Loucy (cell line): ENCODE measurements at regions not wholly inside any gene's neighbourhood (a gene's known extent, or its start where the extent isn't known, plus 50 kb on each side); places are given as distances from the start of the nearest gene placed in this dataset.

ENCODE experiments used
- H2AFZ ChIP-seq: fragments of 200-600 bp; sonication (generic); 2 replicates; pipeline ENCODE4 v1.6.0; 2016; ENCODE audit warnings: antibody characterized with exemption, mild to moderate bottlenecking, low read length, moderate library complexity
- H3F3A ChIP-seq: fragments of 200-600 bp; 2 replicates; pipeline ENCODE4 v1.6.0; 2016; ENCODE audit warnings: antibody characterized with exemption, low read depth, mild to moderate bottlenecking
- H3K27me3 ChIP-seq: fragments of 200-600 bp; sonication (generic); 2 replicates; pipeline ENCODE4 v1.6.1; 2014; ENCODE audit warnings: low read length, mild to moderate bottlenecking; ENCODE audit not compliant: insufficient read depth, poor library complexity, severe bottlenecking
- H3K36me3 ChIP-seq: fragments of 200-600 bp; sonication (generic); 2 replicates; pipeline ENCODE4 v1.6.1; 2016; ENCODE audit warnings: low read length; ENCODE audit not compliant: insufficient read depth
- H3K4me1 ChIP-seq: fragments of 200-600 bp; sonication (generic); 2 replicates; pipeline ENCODE4 v1.5.1; 2014; ENCODE audit warnings: low read length, mild to moderate bottlenecking; ENCODE audit not compliant: insufficient read depth, poor library complexity, severe bottlenecking
- H3K4me2 ChIP-seq: fragments of 200-600 bp; sonication (generic); 2 replicates; pipeline ENCODE4 v1.6.0; 2014; ENCODE audit warnings: antibody characterized with exemption, low read length, low read depth, mild to moderate bottlenecking; ENCODE audit not compliant: poor library complexity, severe bottlenecking
- H3K4me3 ChIP-seq: fragments of 200-600 bp; sonication (generic); 2 replicates; pipeline ENCODE4 v1.5.1; 2014; ENCODE audit warnings: low read length, mild to moderate bottlenecking, mixed read lengths; ENCODE audit not compliant: poor library complexity, severe bottlenecking
- H3K79me2 ChIP-seq: fragments of 200-600 bp; sonication (generic); 2 replicates; pipeline ENCODE4 v1.6.1; 2014; ENCODE audit warnings: low read length; ENCODE audit not compliant: insufficient read depth
- H3K9ac ChIP-seq: fragments of 200-600 bp; sonication (generic); 2 replicates; pipeline ENCODE4 v1.6.0; 2014; ENCODE audit warnings: mild to moderate bottlenecking, low read depth, low read length, moderate library complexity; ENCODE audit not compliant: poor library complexity, severe bottlenecking
- H3K9me2 ChIP-seq: fragments of 200-600 bp; sonication (generic); replicated peaks from 2 replicates; pipeline ENCODE4 v1.6.1; 2016; ENCODE audit warnings: low read depth, low read length, mixed read lengths
- H3K9me3 ChIP-seq: fragments of 200-600 bp; sonication (generic); 2 replicates; pipeline ENCODE4 v1.6.1; 2014; ENCODE audit warnings: mild to moderate bottlenecking, antibody characterized with exemption, low read length, low read depth; ENCODE audit not compliant: insufficient read depth
- H4K20me1 ChIP-seq: fragments of 200-600 bp; sonication (generic); 2 replicates; pipeline ENCODE4 v1.6.0; 2014; ENCODE audit warnings: antibody characterized with exemption, low read length, mild to moderate bottlenecking; ENCODE audit not compliant: insufficient read depth, poor library complexity, severe bottlenecking
- CTCF ChIP-seq: fragments of 200-600 bp; sonication (generic); conservative IDR thresholded peaks from 2 replicates; pipeline ENCODE4 v1.5.1; 2014; ENCODE audit warnings: mild to moderate bottlenecking, antibody characterized with exemption, low read length
- EZH2phosphoT487 ChIP-seq: fragments of 200-600 bp; IDR thresholded peaks from 2 replicates; pipeline ENCODE4 v1.6.1; 2018; ENCODE audit warnings: antibody characterized with exemption, mild to moderate bottlenecking, moderate library complexity, borderline replicate concordance

- Histone ChIP-seq H3K4me1 (peaks cover 41% of the 10 kb centered on the region), H4K20me1 (no peaks in the 10 kb centered on the region), H3K4me3 (no peak overlapping the region), H3K27me3 (no peaks in the 10 kb centered on the region), H3F3A (no peaks in the 10 kb centered on the region), H3K9me3 (no peaks in the 10 kb centered on the region), H3K4me2 (no peak overlapping the region), H3K9me2 (no peaks in the 10 kb centered on the region), H3K36me3 (no peaks in the 10 kb centered on the region), H3K79me2 (no peaks in the 10 kb centered on the region), H3K9ac (no peak overlapping the region), H2AFZ (no peak overlapping the region)
- TF ChIP-seq EZH2phosphoT487 (no peak), CTCF (no peak)
Measured at GRCh38 chr18:46334868-46335281, 230.7 kb downstream of the HAUS1 start.

- no peak overlapping the region for H2AFZ ChIP-seq
- H3K9ac ChIP-seq: no peak overlapping the region
- H3K27me3 ChIP-seq: no peaks in the 10 kb centered on the region
Measured at GRCh38 chr18:46335534-46336101, 231.4 kb downstream of the HAUS1 start.

GRCh38 chr18:46336278-46337111 lies 232.3 kb downstream of the HAUS1 start:
- peak overlapping the region; percentile 10 for H3K4me3 ChIP-seq
- no peaks in the 10 kb centered on the region for H3F3A ChIP-seq
- peak overlapping the region; percentile 61 for H3K4me2 ChIP-seq
- no peaks in the 10 kb centered on the region for H3K9me2 ChIP-seq
- H4K20me1 ChIP-seq: no peaks in the 10 kb centered on the region
- no peaks in the 10 kb centered on the region for H3K36me3 ChIP-seq
- H3K9me3 ChIP-seq: no peaks in the 10 kb centered on the region
- H3K4me1 ChIP-seq: peaks cover 49% of the 10 kb centered on the region
- H3K79me2 ChIP-seq: no peaks in the 10 kb centered on the region
- H2AFZ ChIP-seq: no peak overlapping the region
- no peak overlapping the region for H3K9ac ChIP-seq
- no peak for TF ChIP-seq CTCF
- TF ChIP-seq EZH2phosphoT487: no peak
- H3K27me3 ChIP-seq: no peaks in the 10 kb centered on the region

More at GRCh38 chr18:46335534-46336101, 231.4 kb downstream of the HAUS1 start:
- H3K4me2 ChIP-seq: peak overlapping the region; percentile 61
- H3K4me1 ChIP-seq: peaks cover 48% of the 10 kb centered on the region
- H4K20me1 ChIP-seq: no peaks in the 10 kb centered on the region
- no peaks in the 10 kb centered on the region for H3K9me3 ChIP-seq
- H3F3A ChIP-seq: no peaks in the 10 kb centered on the region
- H3K9me2 ChIP-seq: no peaks in the 10 kb centered on the region
- no peaks in the 10 kb centered on the region for H3K79me2 ChIP-seq
- H3K36me3 ChIP-seq: no peaks in the 10 kb centered on the region
- H3K4me3 ChIP-seq: no peak overlapping the region
- TF ChIP-seq EZH2phosphoT487 (no peak), CTCF (no peak)
